ENCODE measurements at regions not wholly inside any gene's neighbourhood (a gene's known extent, or its start where the extent isn't known, plus 50 kb on each side); places are given as distances from the start of the nearest gene placed in this dataset.

- Histone ChIP-seq H2AFZ (ENCODE audit: low read depth) (no peak overlapping the region), H3K4me3 (IDR thresholded peaks at IDR 0.05; ENCODE audit: insufficient read depth, low read depth, low read length) (no peak overlapping the region), H3K36me3 (ENCODE audit: insufficient read depth) (no peaks in the 10 kb centered on the region), H3K27ac (no peak overlapping the region), H3K27me3 (ENCODE audit: insufficient read depth, low read depth) (no peaks in the 10 kb centered on the region), H3K79me2 (ENCODE audit: insufficient read depth, low read depth) (no peaks in the 10 kb centered on the region), H3K4me2 (no peak overlapping the region), H4K20me1 (ENCODE audit: insufficient read depth) (no peaks in the 10 kb centered on the region), H3K9ac (no peak overlapping the region), H3K4me1 (ENCODE audit: low read depth, poor library complexity, severe bottlenecking) (no peaks in the 10 kb centered on the region)
- no peak for TF ChIP-seq CTCF (conservative IDR thresholded peaks at IDR 0.05; ENCODE audit: low read depth, low read length)
These were observed 157.9 kb upstream of the CTTNBP2NL start for GRCh38 chr1:112237983-112238545.

DNA sequence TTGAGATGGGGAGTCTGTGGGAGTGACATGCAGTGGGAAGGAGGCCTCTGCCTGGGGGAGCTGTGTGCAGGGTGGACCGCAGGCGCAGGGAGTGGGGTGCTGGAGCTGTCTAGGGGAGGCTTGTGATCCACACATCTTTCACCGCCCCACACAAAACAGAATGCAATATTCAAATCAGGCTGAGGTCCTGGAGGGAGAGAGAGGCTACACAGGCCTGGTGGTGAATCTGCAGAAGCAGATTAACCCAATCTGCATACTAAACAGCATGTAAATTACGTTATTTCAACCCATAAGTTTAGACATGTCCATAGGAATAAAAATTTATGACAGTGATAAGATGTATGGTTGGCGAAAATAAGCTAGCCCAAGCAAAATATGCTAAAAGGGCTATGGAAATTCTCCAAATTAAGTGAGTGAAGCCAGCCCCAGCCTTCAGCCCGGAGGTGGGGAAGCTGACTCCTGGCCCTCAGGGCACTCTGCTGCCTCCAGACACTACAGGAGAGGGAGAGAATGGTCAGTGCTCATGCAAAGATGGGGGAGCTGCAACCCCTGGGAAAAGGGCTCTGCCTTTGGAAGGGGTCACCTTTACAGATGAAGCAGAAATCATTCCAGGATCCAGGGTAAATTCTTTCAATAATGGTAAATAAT is 156.2 kb upstream of the CTTNBP2NL start:
- H2AFZ ChIP-seq (ENCODE audit: low read depth), result no peak overlapping the region
- H3K27ac ChIP-seq, result no peak overlapping the region
- H3K79me2 ChIP-seq (ENCODE audit: insufficient read depth, low read depth), result no peaks in the 10 kb centered on the region
- no peaks in the 10 kb centered on the region for H3K27me3 ChIP-seq (ENCODE audit: insufficient read depth, low read depth)
- no peaks in the 10 kb centered on the region for H3K36me3 ChIP-seq (ENCODE audit: insufficient read depth)
- H4K20me1 ChIP-seq (ENCODE audit: insufficient read depth), result no peaks in the 10 kb centered on the region
- H3K4me1 ChIP-seq (ENCODE audit: low read depth, poor library complexity, severe bottlenecking), result no peaks in the 10 kb centered on the region
- no peak overlapping the region for H3K9ac ChIP-seq
- TF ChIP-seq CTCF (conservative IDR thresholded peaks at IDR 0.05; ENCODE audit: low read depth, low read length), result no peak
- no peak overlapping the region for H3K4me2 ChIP-seq
- no peak overlapping the region for H3K4me3 ChIP-seq (IDR thresholded peaks at IDR 0.05; ENCODE audit: insufficient read depth, low read depth, low read length)

DNA sequence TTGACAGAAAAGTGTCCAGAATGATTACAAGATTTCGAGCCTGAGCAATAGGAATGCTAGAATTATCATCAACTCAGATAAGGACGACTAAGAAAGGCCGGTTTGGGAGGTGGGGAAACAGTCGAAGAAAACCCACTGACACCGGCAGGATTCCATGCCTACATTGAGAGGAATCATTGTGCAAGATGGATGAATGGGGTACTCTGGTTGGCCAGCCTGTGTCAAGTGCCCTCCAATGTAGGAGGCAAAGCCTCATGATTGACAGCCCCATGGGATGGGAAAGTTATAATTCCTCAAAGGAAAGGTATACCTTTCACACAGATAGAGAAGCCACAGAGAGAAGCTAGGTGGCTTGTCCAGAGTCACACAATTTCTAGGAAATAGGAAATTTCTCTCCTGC is 153.5 kb upstream of the CTTNBP2NL start:
- no peaks in the 10 kb centered on the region for H3K27me3 ChIP-seq (ENCODE audit: insufficient read depth, low read depth)
- H3K27ac ChIP-seq, result no peak overlapping the region
- no peak overlapping the region for H2AFZ ChIP-seq (ENCODE audit: low read depth)
- no peaks in the 10 kb centered on the region for H4K20me1 ChIP-seq (ENCODE audit: insufficient read depth)
- no peaks in the 10 kb centered on the region for H3K79me2 ChIP-seq (ENCODE audit: insufficient read depth, low read depth)
- H3K9ac ChIP-seq, result no peak overlapping the region
- no peak overlapping the region for H3K4me2 ChIP-seq
- H3K4me1 ChIP-seq (ENCODE audit: low read depth, poor library complexity, severe bottlenecking), result no peaks in the 10 kb centered on the region
- no peak overlapping the region for H3K4me3 ChIP-seq (IDR thresholded peaks at IDR 0.05; ENCODE audit: insufficient read depth, low read depth, low read length)
- no peaks in the 10 kb centered on the region for H3K36me3 ChIP-seq (ENCODE audit: insufficient read depth)
- TF ChIP-seq CTCF (conservative IDR thresholded peaks at IDR 0.05; ENCODE audit: low read depth, low read length), result no peak

- TF ChIP-seq CTCF (conservative IDR thresholded peaks at IDR 0.05; ENCODE audit: low read depth, low read length), result no peak
These were observed 151.9 kb upstream of the CTTNBP2NL start for GRCh38 chr1:112244131-112244530.

More at GRCh38 chr1:112244131-112244530, 151.9 kb upstream of the CTTNBP2NL start:
- Histone ChIP-seq H2AFZ (ENCODE audit: low read depth) (no peak overlapping the region), H3K9ac (no peak overlapping the region), H3K79me2 (ENCODE audit: insufficient read depth, low read depth) (no peaks in the 10 kb centered on the region), H4K20me1 (ENCODE audit: insufficient read depth) (no peaks in the 10 kb centered on the region), H3K27me3 (ENCODE audit: insufficient read depth, low read depth) (no peaks in the 10 kb centered on the region), H3K4me2 (no peak overlapping the region), H3K4me1 (ENCODE audit: low read depth, poor library complexity, severe bottlenecking) (no peaks in the 10 kb centered on the region), H3K4me3 (IDR thresholded peaks at IDR 0.05; ENCODE audit: insufficient read depth, low read depth, low read length) (no peak overlapping the region), H3K36me3 (ENCODE audit: insufficient read depth) (no peaks in the 10 kb centered on the region), H3K27ac (no peak overlapping the region)
